ENCODE measurements at regions not wholly inside any gene's neighbourhood (a gene's known extent, or its start where the extent isn't known, plus 50 kb on each side); places are given as distances from the start of the nearest gene placed in this dataset.

- Histone ChIP-seq H3K36me3 (ENCODE audit: control insufficient read depth, insufficient read depth, low read length) (no peaks in the 10 kb centered on the region), H3K9me3 (ENCODE audit: control insufficient read depth, insufficient read depth, low read length) (no peaks in the 10 kb centered on the region), H3K27me3 (ENCODE audit: control insufficient read depth, insufficient read depth, low read length) (no peaks in the 10 kb centered on the region), H3K27ac (ENCODE audit: low read depth, low read length) (no peak overlapping the region), H3K4me3 (ENCODE audit: low read depth, low read length) (no peak overlapping the region), H3K4me1 (ENCODE audit: control insufficient read depth, insufficient read depth, low read length) (no peaks in the 10 kb centered on the region)
- no peak for DNase-seq (ENCODE audit: low read depth in 4 of 6, low spot score in 6 of 6)
- whole genome bisulfite sequencing (ENCODE audit: insufficient coverage), result 100% methylated on average over 2 of the region's 2 CpGs
Measured at GRCh38 chr6:4599924-4600323, 176.3 kb upstream of the CDYL start.

- no peak overlapping the region for H3K4me3 ChIP-seq (ENCODE audit: low read depth, low read length)
- no peaks in the 10 kb centered on the region for H3K9me3 ChIP-seq (ENCODE audit: control insufficient read depth, insufficient read depth, low read length)
- H3K27me3 ChIP-seq (ENCODE audit: control insufficient read depth, insufficient read depth, low read length), result no peaks in the 10 kb centered on the region
- H3K27ac ChIP-seq (ENCODE audit: low read depth, low read length), result no peak overlapping the region
- no peaks in the 10 kb centered on the region for H3K36me3 ChIP-seq (ENCODE audit: control insufficient read depth, insufficient read depth, low read length)
- H3K4me1 ChIP-seq (ENCODE audit: control insufficient read depth, insufficient read depth, low read length), result no peaks in the 10 kb centered on the region
- 93% methylated on average over 2 of the region's 4 CpGs for WGBS (ENCODE audit: insufficient coverage)
- DNase-seq (ENCODE audit: low read depth in 4 of 6, low spot score in 6 of 6), result no peak
Measured at GRCh38 chr6:4598384-4598995, 177.7 kb upstream of the CDYL start.

- Histone ChIP-seq H3K4me3 (ENCODE audit: low read depth, low read length) (no peak overlapping the region), H3K27me3 (ENCODE audit: control insufficient read depth, insufficient read depth, low read length) (no peaks in the 10 kb centered on the region), H3K9me3 (ENCODE audit: control insufficient read depth, insufficient read depth, low read length) (no peaks in the 10 kb centered on the region), H3K36me3 (ENCODE audit: control insufficient read depth, insufficient read depth, low read length) (no peaks in the 10 kb centered on the region), H3K4me1 (ENCODE audit: control insufficient read depth, insufficient read depth, low read length) (no peaks in the 10 kb centered on the region), H3K27ac (ENCODE audit: low read depth, low read length) (no peak overlapping the region)
- no CpG with 5 or more reads among the region's 1 CpG for WGBS (ENCODE audit: insufficient coverage)
- DNase-seq (ENCODE audit: low read depth in 4 of 6, low spot score in 6 of 6), result no peak
Measured at GRCh38 chr6:4593951-4594350, 182.3 kb upstream of the CDYL start.

GRCh38 chr6:4592026-4592425, 184.2 kb upstream of the CDYL start:
- H3K27me3 ChIP-seq (ENCODE audit: control insufficient read depth, insufficient read depth, low read length), result no peaks in the 10 kb centered on the region
- no peaks in the 10 kb centered on the region for H3K4me1 ChIP-seq (ENCODE audit: control insufficient read depth, insufficient read depth, low read length)
- H3K4me3 ChIP-seq (ENCODE audit: low read depth, low read length), result no peak overlapping the region
- DNase-seq (ENCODE audit: low read depth in 4 of 6, low spot score in 6 of 6), result no peak
- no CpG with 5 or more reads among the region's 2 CpGs for WGBS (ENCODE audit: insufficient coverage)
- H3K9me3 ChIP-seq (ENCODE audit: control insufficient read depth, insufficient read depth, low read length), result no peaks in the 10 kb centered on the region
- H3K36me3 ChIP-seq (ENCODE audit: control insufficient read depth, insufficient read depth, low read length), result no peaks in the 10 kb centered on the region
- H3K27ac ChIP-seq (ENCODE audit: low read depth, low read length), result no peak overlapping the region

GRCh38 chr6:4591218-4591617, 185.0 kb upstream of the CDYL start:
- Histone ChIP-seq H3K4me3 (ENCODE audit: low read depth, low read length) (no peak overlapping the region), H3K9me3 (ENCODE audit: control insufficient read depth, insufficient read depth, low read length) (no peaks in the 10 kb centered on the region), H3K36me3 (ENCODE audit: control insufficient read depth, insufficient read depth, low read length) (no peaks in the 10 kb centered on the region), H3K4me1 (ENCODE audit: control insufficient read depth, insufficient read depth, low read length) (no peaks in the 10 kb centered on the region), H3K27me3 (ENCODE audit: control insufficient read depth, insufficient read depth, low read length) (no peaks in the 10 kb centered on the region), H3K27ac (ENCODE audit: low read depth, low read length) (no peak overlapping the region)
- WGBS (ENCODE audit: insufficient coverage), result 93% methylated on average over 6 of the region's 6 CpGs
- no peak for DNase-seq (ENCODE audit: low read depth in 4 of 6, low spot score in 6 of 6)

- Histone ChIP-seq H3K9me3 (ENCODE audit: control insufficient read depth, insufficient read depth, low read length) (no peaks in the 10 kb centered on the region), H3K36me3 (ENCODE audit: control insufficient read depth, insufficient read depth, low read length) (no peaks in the 10 kb centered on the region), H3K4me1 (ENCODE audit: control insufficient read depth, insufficient read depth, low read length) (no peaks in the 10 kb centered on the region), H3K4me3 (ENCODE audit: low read depth, low read length) (no peak overlapping the region), H3K27me3 (ENCODE audit: control insufficient read depth, insufficient read depth, low read length) (no peaks in the 10 kb centered on the region), H3K27ac (ENCODE audit: low read depth, low read length) (no peak overlapping the region)
- 90% methylated on average over 2 of the region's 2 CpGs for WGBS (ENCODE audit: insufficient coverage)
- no peak for DNase-seq (ENCODE audit: low read depth in 4 of 6, low spot score in 6 of 6)
Measured at GRCh38 chr6:4589295-4589694, 186.9 kb upstream of the CDYL start.

- Histone ChIP-seq H3K4me1 (ENCODE audit: control insufficient read depth, insufficient read depth, low read length) (no peaks in the 10 kb centered on the region), H3K27ac (ENCODE audit: low read depth, low read length) (no peak overlapping the region), H3K9me3 (ENCODE audit: control insufficient read depth, insufficient read depth, low read length) (no peaks in the 10 kb centered on the region), H3K4me3 (ENCODE audit: low read depth, low read length) (no peak overlapping the region), H3K27me3 (ENCODE audit: control insufficient read depth, insufficient read depth, low read length) (no peaks in the 10 kb centered on the region), H3K36me3 (ENCODE audit: control insufficient read depth, insufficient read depth, low read length) (no peaks in the 10 kb centered on the region)
- no peak for DNase-seq (ENCODE audit: low read depth in 4 of 6, low spot score in 6 of 6)
- 88% methylated on average over 7 of the region's 7 CpGs for WGBS (ENCODE audit: insufficient coverage)
Measured at GRCh38 chr6:4588581-4588980, 187.6 kb upstream of the CDYL start.

GRCh38 chr6:4588163-4588562, 188.0 kb upstream of the CDYL start:
- 100% methylated on average over 2 of the region's 5 CpGs for WGBS (ENCODE audit: insufficient coverage)
- H3K36me3 ChIP-seq (ENCODE audit: control insufficient read depth, insufficient read depth, low read length), result no peaks in the 10 kb centered on the region
- H3K9me3 ChIP-seq (ENCODE audit: control insufficient read depth, insufficient read depth, low read length), result no peaks in the 10 kb centered on the region
- H3K27ac ChIP-seq (ENCODE audit: low read depth, low read length), result no peak overlapping the region
- no peak overlapping the region for H3K4me3 ChIP-seq (ENCODE audit: low read depth, low read length)
- no peak for DNase-seq (ENCODE audit: low read depth in 4 of 6, low spot score in 6 of 6)
- H3K4me1 ChIP-seq (ENCODE audit: control insufficient read depth, insufficient read depth, low read length), result no peaks in the 10 kb centered on the region
- H3K27me3 ChIP-seq (ENCODE audit: control insufficient read depth, insufficient read depth, low read length), result no peaks in the 10 kb centered on the region

- Histone ChIP-seq H3K27me3 (ENCODE audit: control insufficient read depth, insufficient read depth, low read length) (no peaks in the 10 kb centered on the region), H3K9me3 (ENCODE audit: control insufficient read depth, insufficient read depth, low read length) (no peaks in the 10 kb centered on the region), H3K4me1 (ENCODE audit: control insufficient read depth, insufficient read depth, low read length) (no peaks in the 10 kb centered on the region), H3K36me3 (ENCODE audit: control insufficient read depth, insufficient read depth, low read length) (no peaks in the 10 kb centered on the region), H3K4me3 (ENCODE audit: low read depth, low read length) (no peak overlapping the region), H3K27ac (ENCODE audit: low read depth, low read length) (no peak overlapping the region)
- WGBS (ENCODE audit: insufficient coverage), result no CpG with 5 or more reads among the region's 4 CpGs
- no peak for DNase-seq (ENCODE audit: low read depth in 4 of 6, low spot score in 6 of 6)
Measured at GRCh38 chr6:4587171-4587570, 189.0 kb upstream of the CDYL start.

- no peak for DNase-seq (ENCODE audit: low read depth in 4 of 6, low spot score in 6 of 6)
- H3K4me3 ChIP-seq (ENCODE audit: low read depth, low read length), result no peak overlapping the region
- no peaks in the 10 kb centered on the region for H3K36me3 ChIP-seq (ENCODE audit: control insufficient read depth, insufficient read depth, low read length)
- no peaks in the 10 kb centered on the region for H3K9me3 ChIP-seq (ENCODE audit: control insufficient read depth, insufficient read depth, low read length)
- no peaks in the 10 kb centered on the region for H3K27me3 ChIP-seq (ENCODE audit: control insufficient read depth, insufficient read depth, low read length)
- WGBS (ENCODE audit: insufficient coverage), result 86% methylated on average over 3 of the region's 3 CpGs
- no peak overlapping the region for H3K27ac ChIP-seq (ENCODE audit: low read depth, low read length)
- H3K4me1 ChIP-seq (ENCODE audit: control insufficient read depth, insufficient read depth, low read length), result no peaks in the 10 kb centered on the region
Measured at GRCh38 chr6:4586469-4586859, 189.7 kb upstream of the CDYL start.

Data from spinal cord (tissue), 9 donors.